Body of pancreas (tissue), 4 donors: ENCODE measurements at regions not wholly inside any gene's neighbourhood (a gene's known extent, or its start where the extent isn't known, plus 50 kb on each side); places are given as distances from the start of the nearest gene placed in this dataset.

ENCODE experiments used
- ATAC-seq: fragments of 150-250 bp; one replicate; pipeline ENCODE4 v1.9.1; 2016
- DNase-seq, 4 donors: peaks; one replicate each; pipeline ENCODE4 v3.0.0-alpha.2; 2019
- H3K27ac ChIP-seq, 4 donors: fragments of 200-600 bp; sonication (generic); 1 replicate in 3 of 4; 2 replicates in 1 of 4; pipeline versions ENCODE4 v1.5.1 to v1.6.1; 2016 to 2019; ENCODE audit warnings: mild to moderate bottlenecking in 1 of 4, mixed read lengths in 1 of 4, moderate library complexity in 1 of 4
- H3K27me3 ChIP-seq, 2 donors: fragments of 200-600 bp; sonication (generic); one replicate each; pipeline ENCODE4 v1.6.0; 2016; ENCODE audit warnings: mild to moderate bottlenecking in 1 of 2
- H3K36me3 ChIP-seq, 2 donors: fragments of 200-600 bp; sonication (generic); replicated peaks in 1 of 2; 2 replicates each; pipeline ENCODE4 v1.5.1; 2016; ENCODE audit warnings: low read depth in 2 of 2; ENCODE audit not compliant: insufficient read depth in 1 of 2
- H3K4me1 ChIP-seq: fragments of 200-600 bp; sonication (generic); one replicate; pipeline ENCODE4 v1.6.0; 2016
- H3K4me3 ChIP-seq, 2 donors: fragments of 200-600 bp; sonication (generic); 1 replicate in 1 of 2; 2 replicates in 1 of 2; pipeline ENCODE4 v1.5.1; 2016 to 2019
- H3K9me3 ChIP-seq, 3 donors: fragments of 200-600 bp; sonication (generic); 1 replicate in 2 of 3; 2 replicates in 1 of 3; pipeline ENCODE4 v1.5.1; 2016
- CTCF ChIP-seq, 7 experiments: fragments of 450-650 bp in 4 of 7; fragments of 200-600 bp in 3 of 7; sonication (generic) in 3 of 7; IDR thresholded peaks; one replicate each; pipeline ENCODE4 v1.5.1; 2016 to 2019; ENCODE audit warnings: antibody characterized with exemption in 7 of 7
- POLR2A ChIP-seq, 3 donors: fragments of 450-650 bp; IDR thresholded peaks; one replicate each; pipeline ENCODE4 v1.6.1; 2016; ENCODE audit warnings: antibody characterized with exemption in 3 of 3, mild to moderate bottlenecking in 2 of 3
- WGBS, 2 donors: methylation state at CpG; one replicate each; pipeline ENCODE4 v1.1.5; 2017; 5-methylcytosine and 5-hydroxymethylcytosine counted together
- intact Hi-C: fragments of 100-400 bp; cut with DNase I; formaldehyde crosslinking; loops from one replicate; pipeline ENCODE4 v1.15.1; 2023

- intact Hi-C loops: no loop called here
- no peak overlapping the region for H3K4me3 ChIP-seq
- H3K4me1 ChIP-seq: peaks cover 7% of the 10 kb centered on the region
- H3K27me3 ChIP-seq: no peaks in the 10 kb centered on the region
- DNase-seq: no peak
- H3K9me3 ChIP-seq: peaks cover 0 to 10% (median 0%) of the 10 kb centered on the region in 3 donors
- no peak for ATAC-seq
- no peak overlapping the region for H3K27ac ChIP-seq
- no peak for TF ChIP-seq POLR2A (IDR thresholded peaks at IDR 0.05)
- TF ChIP-seq CTCF (IDR thresholded peaks at IDR 0.05): no peak
- no peaks in the 10 kb centered on the region for H3K36me3 ChIP-seq
Measured at GRCh38 chr11:22991196-22991595, 130.9 kb upstream of the CCDC179 start.

DNA sequence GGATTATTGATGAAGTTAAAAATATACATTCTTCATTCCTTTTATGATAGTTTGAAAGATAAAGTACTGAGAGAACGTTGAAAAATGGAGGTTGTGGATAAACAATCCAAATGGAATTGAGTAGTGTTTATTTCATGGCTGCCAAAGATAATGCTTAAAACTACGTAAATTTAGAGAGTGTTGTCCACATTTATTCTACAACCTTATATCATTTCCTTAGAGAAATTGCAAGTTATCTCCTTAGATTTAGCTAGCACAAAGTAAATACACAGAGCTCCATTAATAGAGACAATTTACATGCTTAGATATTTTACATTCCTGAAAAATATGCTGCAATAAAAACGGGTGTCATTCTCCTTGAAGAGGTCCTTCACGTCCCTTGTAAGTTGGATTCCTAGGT is 146.5 kb upstream of the CCDC179 start:
- Histone ChIP-seq H3K4me3 (no peak overlapping the region), H3K27ac (no peak overlapping the region), H3K9me3 (peaks cover 0 to 2% (median 0%) of the 10 kb centered on the region in 3 donors), H3K4me1 (peaks cover 16% of the 10 kb centered on the region), H3K27me3 (no peaks in the 10 kb centered on the region), H3K36me3 (no peaks in the 10 kb centered on the region)
- ATAC-seq (no peak), DNase-seq (no peak)
- no peak for TF ChIP-seq POLR2A (IDR thresholded peaks at IDR 0.05)
- TF ChIP-seq CTCF (IDR thresholded peaks at IDR 0.05): no peak
- 17 to 20% methylated on average over 4 of the region's 4 CpGs for WGBS, 2 donors
- intact Hi-C loops: no loop called here

DNA sequence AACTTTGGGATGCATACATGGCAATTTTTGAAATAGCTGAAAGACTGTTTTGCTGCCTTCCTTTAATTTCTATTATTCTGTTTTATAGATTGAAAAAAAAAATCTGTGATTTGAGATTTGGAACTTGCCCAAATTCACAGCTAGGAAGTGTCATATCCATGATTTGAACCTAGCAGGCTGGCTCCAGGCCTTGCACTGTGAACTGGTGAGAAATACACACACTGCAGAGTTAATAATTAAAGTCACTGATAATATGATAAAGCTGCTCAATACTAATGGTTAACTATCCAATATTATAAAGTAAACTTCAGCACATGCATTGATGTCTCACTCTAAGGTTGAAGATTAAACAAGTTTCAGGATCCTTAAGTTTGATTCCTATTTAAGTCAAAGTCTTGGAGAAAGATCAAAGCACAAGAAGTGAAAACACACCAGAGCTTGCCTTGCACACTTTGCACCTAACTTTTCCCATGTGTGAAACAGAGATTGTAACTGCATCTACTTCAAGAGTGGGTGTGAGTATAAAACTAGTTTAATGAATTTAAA is 150.6 kb upstream of the CCDC179 start:
- H3K27ac ChIP-seq: peak overlapping the region in 1 of 4 donors; percentile 34
- H3K27me3 ChIP-seq: no peaks in the 10 kb centered on the region
- intact Hi-C loops: no loop called here
- peak; percentile 64 to 86 (median 80) for DNase-seq
- TF ChIP-seq CTCF (IDR thresholded peaks at IDR 0.05) (no peak), POLR2A (IDR thresholded peaks at IDR 0.05) (no peak)
- no peak overlapping the region for H3K4me3 ChIP-seq
- H3K4me1 ChIP-seq: peaks cover 19% of the 10 kb centered on the region
- peak; percentile 98 for ATAC-seq
- no peaks in the 10 kb centered on the region for H3K36me3 ChIP-seq
- H3K9me3 ChIP-seq: no peaks in the 10 kb centered on the region

DNA sequence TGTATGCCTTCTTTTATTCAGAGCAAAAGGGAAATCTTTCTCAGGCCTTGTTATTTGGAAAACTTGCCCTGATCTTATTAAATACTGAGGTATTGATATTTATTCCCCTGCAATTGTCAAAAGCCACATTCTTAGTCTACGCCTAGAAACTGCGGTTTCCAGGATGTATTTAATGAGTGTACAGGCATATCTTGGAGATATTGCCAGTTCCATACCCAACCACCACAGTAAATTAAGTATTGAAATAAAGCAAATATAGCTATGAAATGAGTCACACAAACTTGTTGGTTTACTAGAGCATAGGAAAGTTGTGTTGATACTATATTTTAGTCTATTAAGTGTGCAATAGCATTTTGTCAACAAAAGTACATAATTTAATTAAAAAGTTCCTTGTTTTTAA is 152.7 kb upstream of the CCDC179 start:
- Histone ChIP-seq H3K36me3 (no peaks in the 10 kb centered on the region), H3K4me1 (peaks cover 14% of the 10 kb centered on the region), H3K27ac (no peak overlapping the region), H3K4me3 (no peak overlapping the region), H3K9me3 (no peaks in the 10 kb centered on the region), H3K27me3 (no peaks in the 10 kb centered on the region)
- TF ChIP-seq CTCF (IDR thresholded peaks at IDR 0.05) (no peak), POLR2A (IDR thresholded peaks at IDR 0.05) (no peak)
- no peak for ATAC-seq
- WGBS, 2 donors: 90 to 94% methylated on average over 2 of the region's 2 CpGs
- no peak for DNase-seq
- intact Hi-C loops: no loop called here

- ATAC-seq: no peak
- no peak for TF ChIP-seq POLR2A (IDR thresholded peaks at IDR 0.05)
- no peak for TF ChIP-seq CTCF (IDR thresholded peaks at IDR 0.05)
Measured at GRCh38 chr11:23013509-23013908, 153.2 kb upstream of the CCDC179 start.

More at GRCh38 chr11:23013509-23013908, 153.2 kb upstream of the CCDC179 start:
- no peak for DNase-seq
- no peak overlapping the region for H3K4me3 ChIP-seq
- H3K4me1 ChIP-seq: peaks cover 14% of the 10 kb centered on the region
- no peak overlapping the region for H3K27ac ChIP-seq
- H3K27me3 ChIP-seq: no peaks in the 10 kb centered on the region
- H3K36me3 ChIP-seq: no peaks in the 10 kb centered on the region
- 92 to 93% methylated on average over 5 of the region's 5 CpGs for WGBS, 2 donors
- intact Hi-C loops: no loop called here
- H3K9me3 ChIP-seq: no peaks in the 10 kb centered on the region
